GM21529 (cell line): ENCODE measurements at regions not wholly inside any gene's neighbourhood (a gene's known extent, or its start where the extent isn't known, plus 50 kb on each side); places are given as distances from the start of the nearest gene placed in this dataset.

ENCODE experiments used
- ATAC-seq: cut with Tn5 transposase; IDR thresholded peaks from one replicate; pipeline ENCODE4 v1.9.1; 2021; ENCODE audit not compliant: unreplicated experiment

GRCh38 chr18:56036741-56037140, 448.7 kb upstream of the TCF4 start:
- no peak for ATAC-seq

DNA sequence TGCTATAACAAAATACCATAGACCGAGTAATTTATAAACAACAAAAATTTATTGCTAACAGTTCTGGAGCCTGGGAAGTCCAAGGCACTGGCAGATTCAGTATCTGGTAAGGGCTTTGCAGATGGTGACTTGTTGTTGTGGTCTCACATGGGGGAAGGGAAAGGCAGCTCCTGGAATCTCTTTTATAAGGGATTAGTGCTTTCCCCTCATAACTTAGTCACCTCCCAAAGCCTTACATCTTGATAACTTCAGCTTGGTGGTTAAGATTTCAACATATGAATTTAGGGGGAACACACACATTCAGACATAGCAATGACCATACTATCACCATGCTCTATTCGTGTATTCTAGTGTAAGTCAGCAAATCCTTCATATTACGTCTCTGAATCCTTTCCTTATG, 447.6 kb upstream of the TCF4 start:
- ATAC-seq = no peak

DNA sequence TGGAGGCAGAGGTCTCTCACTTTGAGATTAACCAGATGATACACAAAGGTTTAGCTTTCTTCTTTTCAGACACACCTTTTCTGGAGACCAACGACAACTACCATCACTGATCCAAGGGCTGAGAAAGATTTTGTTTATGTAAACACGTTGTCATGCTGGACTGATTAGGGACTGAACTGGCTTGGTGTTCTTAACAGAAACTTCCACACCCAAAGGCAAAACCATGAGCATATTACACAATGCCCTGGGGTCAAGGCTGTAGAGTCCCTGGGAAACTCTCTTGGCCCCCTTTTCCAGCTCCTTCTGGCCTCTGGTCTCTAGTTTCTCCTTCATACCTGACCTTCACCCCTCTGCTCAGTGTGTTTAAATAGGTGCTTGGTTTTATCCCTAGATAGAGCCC, 447.0 kb upstream of the TCF4 start:
- ATAC-seq = no peak

DNA sequence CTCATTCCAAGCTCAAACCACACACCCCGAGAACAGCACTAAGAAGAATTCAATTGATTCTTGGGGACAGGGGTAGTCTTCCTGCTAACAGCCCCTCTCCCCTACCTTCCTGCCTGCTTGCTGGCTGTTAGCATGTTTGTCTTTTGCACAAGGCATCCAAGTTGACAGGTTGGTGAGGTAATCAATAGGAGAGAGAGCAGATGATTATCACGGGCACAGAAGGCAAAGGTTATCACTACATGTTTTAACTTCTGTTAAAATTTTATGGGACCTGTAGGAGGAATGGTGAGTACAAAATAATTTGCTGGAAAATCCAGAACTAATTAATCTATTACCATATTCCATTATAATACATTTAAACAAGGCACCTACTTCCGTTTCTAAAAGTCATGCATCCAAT, 442.1 kb upstream of the TCF4 start:
- ATAC-seq = no peak

- ATAC-seq = no peak
Measured at GRCh38 chr18:56028514-56028913, 440.5 kb upstream of the TCF4 start.

- ATAC-seq = no peak
Measured at GRCh38 chr18:56026509-56026908, 438.5 kb upstream of the TCF4 start.

DNA sequence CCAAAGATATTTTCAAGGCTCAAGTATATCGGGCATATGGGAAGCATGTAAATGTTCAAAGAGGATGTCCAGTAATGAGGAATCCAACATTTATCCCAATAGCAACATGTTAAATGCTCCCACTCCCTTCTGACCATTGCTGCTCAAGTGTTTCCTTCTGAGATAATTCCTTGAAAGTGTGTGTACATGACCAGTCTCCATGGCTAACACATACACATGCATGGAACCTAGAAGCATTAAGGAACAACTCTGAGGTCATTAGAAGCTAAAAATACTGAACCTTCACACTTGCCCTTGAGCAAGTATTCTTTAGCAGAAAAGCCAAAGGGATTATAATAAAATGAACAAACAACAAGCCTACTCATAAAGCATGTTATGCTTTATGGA, 433.8 kb upstream of the TCF4 start:
- no peak for ATAC-seq

- ATAC-seq = no peak
Measured at GRCh38 chr18:56021136-56021808, 433.3 kb upstream of the TCF4 start.

GRCh38 chr18:56019908-56020307, 431.9 kb upstream of the TCF4 start:
- no peak for ATAC-seq

DNA sequence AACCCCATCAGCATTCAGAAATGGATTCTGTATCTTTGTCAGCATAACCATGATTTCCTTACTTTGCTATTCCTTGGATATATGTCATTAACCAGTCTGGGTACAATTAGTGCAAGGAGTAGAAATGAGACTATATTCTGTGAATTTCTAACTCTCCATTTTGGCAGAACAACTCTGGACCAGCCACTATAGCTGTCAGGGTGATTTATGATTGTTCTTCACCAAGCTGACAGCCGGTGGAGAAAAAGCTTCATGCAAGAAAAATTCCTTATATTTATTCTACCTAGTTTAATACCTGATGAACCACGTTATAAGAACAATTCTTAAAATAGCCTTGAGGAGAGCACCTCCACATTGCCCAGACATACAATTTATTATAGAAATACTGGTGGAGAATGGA, 431.2 kb upstream of the TCF4 start:
- ATAC-seq = no peak

GRCh38 chr18:56009411-56009810, 421.4 kb upstream of the TCF4 start:
- ATAC-seq = no peak

- ATAC-seq = no peak
Measured at GRCh38 chr18:56003720-56004088, 415.7 kb upstream of the TCF4 start.

- no peak for ATAC-seq
Measured at GRCh38 chr18:56003009-56003719, 415.2 kb upstream of the TCF4 start.

DNA sequence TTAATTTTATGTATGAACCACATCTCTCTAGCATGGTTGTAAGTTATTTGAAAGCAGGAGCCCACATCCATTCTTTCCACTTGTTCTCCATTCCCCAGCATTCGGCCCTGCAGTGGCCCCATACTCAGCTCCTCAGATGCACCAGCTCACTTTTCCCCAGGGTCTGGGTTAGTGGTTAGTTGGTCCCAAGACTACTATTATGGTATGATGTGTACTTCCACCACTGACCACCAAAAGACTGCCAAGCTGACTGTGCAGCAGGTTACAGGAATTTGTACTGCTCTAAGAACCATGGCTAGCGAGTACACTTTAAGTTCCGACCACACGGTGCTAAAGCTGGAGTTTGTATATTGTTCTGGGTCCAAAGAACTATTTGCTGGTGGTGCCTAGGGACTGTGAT, 413.6 kb upstream of the TCF4 start:
- no peak for ATAC-seq

DNA sequence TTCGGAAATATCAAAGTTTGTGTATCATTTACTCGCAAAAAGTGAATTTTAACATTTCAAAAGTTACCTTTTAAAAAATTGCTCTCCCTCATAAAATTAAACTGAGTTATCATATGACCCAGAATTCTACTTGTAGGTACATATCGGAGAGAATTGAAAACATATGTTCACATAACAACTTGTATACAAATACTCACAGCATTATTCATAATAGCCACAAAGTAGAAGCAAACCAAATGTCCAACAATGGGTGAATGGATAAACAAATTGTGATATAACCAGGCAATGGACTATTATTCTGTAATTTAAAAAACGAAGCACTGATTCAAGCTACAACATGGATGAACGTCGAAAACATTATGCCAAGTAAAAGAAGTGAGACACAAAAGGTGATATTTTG, 412.0 kb upstream of the TCF4 start:
- ATAC-seq = no peak

GRCh38 chr18:55999641-56000040, 411.6 kb upstream of the TCF4 start:
- no peak for ATAC-seq

GRCh38 chr18:55998801-55999385, 410.9 kb upstream of the TCF4 start:
- ATAC-seq = no peak

DNA sequence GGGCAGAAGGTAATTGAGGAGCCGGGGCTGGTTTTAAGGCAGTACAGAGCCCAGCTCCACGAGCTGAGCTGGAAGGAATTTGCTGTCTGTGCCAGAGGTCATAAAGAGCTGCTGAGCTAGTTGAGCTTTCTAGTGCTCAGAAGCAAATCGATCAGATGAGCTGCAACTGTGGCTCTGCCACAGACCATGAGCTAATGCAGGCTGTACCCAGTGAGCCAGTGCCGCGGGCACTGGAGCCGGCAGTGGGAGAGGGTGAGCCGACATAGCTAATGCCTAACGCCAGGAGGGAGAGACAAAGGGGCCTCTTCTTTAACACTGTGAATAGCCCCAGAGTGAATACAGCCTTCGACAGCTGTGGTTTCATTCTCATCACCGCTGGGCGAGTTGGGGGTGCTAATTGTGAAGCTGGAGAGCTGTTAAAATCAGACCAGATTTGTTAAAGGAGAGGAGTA, 410.1 kb upstream of the TCF4 start:
- no peak for ATAC-seq

- ATAC-seq = no peak
Measured at GRCh38 chr18:55997151-55997561, 409.2 kb upstream of the TCF4 start.

- ATAC-seq = no peak
Measured at GRCh38 chr18:55996717-55997116, 408.7 kb upstream of the TCF4 start.

GRCh38 chr18:55990186-55990585, 402.2 kb upstream of the TCF4 start:
- ATAC-seq = no peak

DNA sequence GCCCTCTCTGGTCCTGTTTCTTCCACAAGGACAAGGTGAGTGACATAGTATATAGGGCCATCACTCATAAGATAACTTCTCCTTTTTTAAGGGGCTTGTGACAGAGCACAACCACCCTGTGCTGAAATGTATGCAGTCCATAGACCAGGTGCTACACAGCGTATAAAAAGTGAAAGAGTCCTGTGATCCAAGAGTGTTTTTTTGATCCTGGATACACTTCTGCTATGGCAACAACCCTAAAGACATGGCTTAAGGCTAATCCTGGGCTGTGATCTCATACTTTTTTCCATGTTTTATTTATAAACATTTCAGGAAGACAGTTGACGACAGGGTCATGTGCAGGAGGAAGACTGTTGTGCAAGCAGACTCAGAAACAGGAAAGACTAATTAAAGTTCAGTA, 400.5 kb upstream of the TCF4 start:
- no peak for ATAC-seq

GRCh38 chr18:55983433-55983832, 395.4 kb upstream of the TCF4 start:
- no peak for ATAC-seq
